Esophagus squamous epithelium (tissue), 5 donors: ENCODE measurements at regions not wholly inside any gene's neighbourhood (a gene's known extent, or its start where the extent isn't known, plus 50 kb on each side); places are given as distances from the start of the nearest gene placed in this dataset.

Experiments
- DNase-seq: peaks from one replicate; lab custom pipeline; 2025; lab: John Stamatoyannopoulos, UW
- H3K27ac ChIP-seq, 4 donors: fragments of 200-600 bp; sonication (generic); one replicate each; pipeline ENCODE4 v1.5.1; 2016 to 2019; ENCODE audit warnings: mild to moderate bottlenecking in 1 of 4
- H3K27me3 ChIP-seq, 4 donors: fragments of 200-600 bp; sonication (generic); 1 replicate in 3 of 4; 2 replicates in 1 of 4; pipeline versions ENCODE4 v1.5.1 to v1.6.0; 2017 to 2021; ENCODE audit warnings: antibody characterized with exemption in 1 of 4
- H3K36me3 ChIP-seq, 3 donors: fragments of 200-600 bp; sonication (generic); one replicate each; pipeline ENCODE4 v1.5.1; 2016 to 2019
- H3K4me1 ChIP-seq, 3 donors: fragments of 200-600 bp; sonication (generic); one replicate each; pipeline ENCODE4 v1.5.1; 2017 to 2019
- H3K4me3 ChIP-seq, 4 donors: fragments of 200-600 bp; sonication (generic); 1 replicate in 3 of 4; 2 replicates in 1 of 4; pipeline ENCODE4 v1.5.1; 2016 to 2019; ENCODE audit warnings: mild to moderate bottlenecking in 2 of 4, moderate library complexity in 1 of 4
- H3K9me3 ChIP-seq, 3 donors: fragments of 200-600 bp; sonication (generic); one replicate each; pipeline ENCODE4 v1.5.1; 2016 to 2019
- CTCF ChIP-seq, 6 experiments: fragments of 450-650 bp in 4 of 6; fragments of 200-600 bp in 2 of 6; sonication (generic) in 2 of 6; IDR thresholded peaks; one replicate each; pipeline ENCODE4 v1.5.1; 2016 to 2019; ENCODE audit warnings: antibody characterized with exemption in 6 of 6, mild to moderate bottlenecking in 4 of 6, moderate library complexity in 4 of 6
- POLR2A ChIP-seq, 4 donors: fragments of 450-650 bp; IDR thresholded peaks; one replicate each; pipeline ENCODE4 v1.6.1; 2017; ENCODE audit warnings: antibody characterized with exemption in 4 of 4, mild to moderate bottlenecking in 4 of 4, moderate library complexity in 3 of 4
- WGBS, 2 donors: methylation state at CpG; one replicate each; pipeline ENCODE4 v1.1.5; 2018; 5-methylcytosine and 5-hydroxymethylcytosine counted together
- intact Hi-C: fragments of 100-400 bp; cut with DNase I; formaldehyde crosslinking; loops from one replicate; pipeline ENCODE4 v1.15.0; 2022
- donor health status: DM: yes; HTN: yes; CAD: no.

- TF ChIP-seq CTCF (IDR thresholded peaks at IDR 0.05) (peak in 1 of 6 experiments; percentile 36), POLR2A (IDR thresholded peaks at IDR 0.05) (no peak)
- intact Hi-C loops, result no loop called here
- no peak overlapping the region for H3K27ac ChIP-seq
Measured at GRCh38 chrY:21180921-21181320, 330.2 kb upstream of the RBMY1B start.

DNA sequence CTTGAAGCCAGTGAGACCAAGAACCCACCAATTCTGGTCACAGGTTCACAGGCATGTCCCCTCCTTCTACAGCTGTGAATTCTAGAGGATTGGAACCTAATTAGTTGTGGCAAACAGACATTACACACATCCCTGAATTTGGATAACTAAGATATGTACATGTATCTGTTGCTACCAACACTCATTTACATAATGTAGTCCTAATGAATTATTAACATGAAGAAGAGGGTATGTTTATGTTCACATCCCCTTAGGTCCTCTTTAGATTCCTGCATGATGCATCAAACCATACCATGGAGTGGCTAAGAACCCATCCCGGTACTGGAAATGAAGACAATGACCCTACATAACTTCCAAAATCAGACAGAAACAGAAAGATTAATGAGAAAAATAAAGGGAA, 326.9 kb upstream of the RBMY1B start:
- Histone ChIP-seq H3K27ac (no peak overlapping the region), H3K27me3 (no peaks in the 10 kb centered on the region), H3K36me3 (no peaks in the 10 kb centered on the region), H3K9me3 (no peaks in the 10 kb centered on the region), H3K4me3 (no peak overlapping the region), H3K4me1 (no peaks in the 10 kb centered on the region)
- 67% methylated on average over 1 of the region's 1 CpG; no CpG with 5 or more reads in 1 of the 2 donors for WGBS, 2 donors
- TF ChIP-seq POLR2A (IDR thresholded peaks at IDR 0.05) (no peak), CTCF (IDR thresholded peaks at IDR 0.05) (no peak)
- intact Hi-C loops, result no loop called here
- no peak for DNase-seq

More at GRCh38 chrY:21180921-21181320, 330.2 kb upstream of the RBMY1B start:
- H3K4me1 ChIP-seq, result no peaks in the 10 kb centered on the region
- no peaks in the 10 kb centered on the region for H3K9me3 ChIP-seq
- WGBS, 2 donors, result 60% methylated on average over 2 of the region's 5 CpGs; no CpG with 5 or more reads in 1 of the 2 donors
- DNase-seq, result no peak
- no peaks in the 10 kb centered on the region for H3K27me3 ChIP-seq
- no peak overlapping the region for H3K4me3 ChIP-seq
- no peaks in the 10 kb centered on the region for H3K36me3 ChIP-seq

DNA sequence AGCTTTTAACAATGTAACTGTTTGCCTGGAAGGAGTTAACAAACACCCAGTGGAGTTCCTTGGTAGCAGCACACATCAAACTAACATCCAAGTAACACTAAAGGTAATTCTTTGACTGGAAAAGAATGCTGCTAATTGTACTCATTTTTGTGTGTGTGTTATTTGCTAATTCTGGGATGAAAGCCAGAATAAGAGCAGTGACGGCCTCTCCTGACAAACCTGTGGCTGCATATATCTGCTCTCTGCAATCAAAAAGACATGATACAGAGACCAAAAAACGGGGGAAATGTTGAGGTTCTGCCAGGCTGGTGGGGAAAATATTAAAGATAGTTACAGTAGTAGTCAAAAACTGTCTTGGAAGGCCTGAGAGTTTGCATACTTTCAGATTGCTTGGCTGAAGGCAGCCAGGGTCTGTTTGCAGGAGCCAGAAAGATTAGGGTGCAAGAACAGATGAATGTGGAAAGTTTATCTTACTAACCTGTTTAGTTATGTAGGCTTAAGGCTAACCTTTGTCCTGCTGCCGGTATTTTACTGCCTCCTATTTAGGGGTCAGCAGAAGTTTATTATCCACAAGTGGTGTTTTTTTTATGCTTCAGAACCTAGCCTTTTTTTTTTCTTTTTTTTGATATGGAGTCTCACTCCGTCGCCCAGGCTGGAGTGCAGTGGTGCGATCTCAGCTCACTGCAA, 325.6 kb upstream of the RBMY1B start:
- Histone ChIP-seq H3K4me1 (no peaks in the 10 kb centered on the region), H3K4me3 (no peak overlapping the region), H3K27me3 (no peaks in the 10 kb centered on the region), H3K36me3 (no peaks in the 10 kb centered on the region), H3K9me3 (no peaks in the 10 kb centered on the region), H3K27ac (no peak overlapping the region)
- 42% methylated on average over 2 of the region's 6 CpGs; no CpG with 5 or more reads in 1 of the 2 donors for WGBS, 2 donors
- TF ChIP-seq CTCF (IDR thresholded peaks at IDR 0.05), result no peak
- no peak for TF ChIP-seq POLR2A (IDR thresholded peaks at IDR 0.05)
- DNase-seq, result no peak
- intact Hi-C loops, result no loop called here

DNA sequence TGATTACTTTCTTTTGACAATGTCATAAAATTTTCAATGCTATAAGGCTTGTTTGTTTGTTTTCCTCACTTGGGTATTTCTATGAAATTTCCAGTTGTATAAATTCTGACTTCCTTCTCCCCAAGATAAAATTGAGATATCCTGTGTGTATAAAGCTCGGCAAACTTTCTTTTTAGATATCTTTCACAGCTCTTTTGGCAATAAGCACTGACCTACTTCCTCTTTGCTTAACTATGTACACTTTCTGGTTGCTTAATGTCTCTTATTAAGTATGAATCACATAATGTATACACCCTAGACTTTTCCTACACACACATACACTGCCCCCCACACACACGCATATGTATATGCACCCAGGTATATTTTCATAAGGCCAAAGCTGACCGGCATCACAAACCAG, 318.4 kb upstream of the RBMY1B start:
- no peaks in the 10 kb centered on the region for H3K27me3 ChIP-seq
- intact Hi-C loops, result no loop called here
- H3K36me3 ChIP-seq, result no peaks in the 10 kb centered on the region
- WGBS, 2 donors, result 72% methylated on average over 3 of the region's 3 CpGs; no CpG with 5 or more reads in 1 of the 2 donors
- no peak for DNase-seq
- no peaks in the 10 kb centered on the region for H3K4me1 ChIP-seq
- no peak overlapping the region for H3K27ac ChIP-seq
- H3K4me3 ChIP-seq, result no peak overlapping the region
- no peak for TF ChIP-seq CTCF (IDR thresholded peaks at IDR 0.05)
- TF ChIP-seq POLR2A (IDR thresholded peaks at IDR 0.05), result no peak
- no peaks in the 10 kb centered on the region for H3K9me3 ChIP-seq

GRCh38 chrY:21200246-21200645, 310.9 kb upstream of the RBMY1B start:
- Histone ChIP-seq H3K27ac (no peak overlapping the region), H3K4me3 (no peak overlapping the region), H3K27me3 (no peaks in the 10 kb centered on the region), H3K4me1 (no peaks in the 10 kb centered on the region), H3K9me3 (no peaks in the 10 kb centered on the region), H3K36me3 (no peaks in the 10 kb centered on the region)
- TF ChIP-seq POLR2A (IDR thresholded peaks at IDR 0.05) (no peak), CTCF (IDR thresholded peaks at IDR 0.05) (no peak)
- intact Hi-C loops, result no loop called here
- no peak for DNase-seq
